ENCODE measurements at regions not wholly inside any gene's neighbourhood (a gene's known extent, or its start where the extent isn't known, plus 50 kb on each side); places are given as distances from the start of the nearest gene placed in this dataset.

DNA sequence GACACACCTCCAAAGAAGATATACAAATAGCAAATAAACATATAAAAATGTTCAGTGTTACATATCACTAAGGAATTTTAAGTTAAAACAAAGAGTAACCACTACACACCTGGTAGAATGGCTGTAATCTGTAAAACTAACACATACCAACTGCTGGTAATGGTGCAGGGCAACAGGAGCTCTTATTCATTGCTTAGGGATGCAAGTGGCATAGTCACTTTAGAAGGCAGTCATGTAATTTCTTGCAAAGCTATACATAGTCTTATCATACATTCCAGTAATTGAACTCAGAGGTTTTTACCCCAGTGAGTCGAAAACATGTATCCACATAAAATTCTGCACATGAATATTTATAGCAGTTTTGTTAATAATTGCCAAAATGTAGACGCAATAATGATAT lies 906.8 kb upstream of the CITED2 start:
- DNase-seq, result no peak
- Histone ChIP-seq H3K9me3 (no peaks in the 10 kb centered on the region), H3K36me3 (no peaks in the 10 kb centered on the region), H3K27ac (no peak overlapping the region), H3K4me3 (no peak overlapping the region), H3K4me1 (peaks cover 0 to 8% of the 10 kb centered on the region in 2 donors), H3K27me3 (no peaks in the 10 kb centered on the region)
- in situ Hi-C loops (cut with MboI; ENCODE audit: low sequenced_read_pairs in 4 of 4), result no loop called here
- intact Hi-C loops (cut with DNase I; ENCODE audit: low total_unique reads), result no loop called here
- ATAC-seq, result no peak
- no peak for TF ChIP-seq POLR2A (IDR thresholded peaks at IDR 0.05)
- TF ChIP-seq, protein P1, sequence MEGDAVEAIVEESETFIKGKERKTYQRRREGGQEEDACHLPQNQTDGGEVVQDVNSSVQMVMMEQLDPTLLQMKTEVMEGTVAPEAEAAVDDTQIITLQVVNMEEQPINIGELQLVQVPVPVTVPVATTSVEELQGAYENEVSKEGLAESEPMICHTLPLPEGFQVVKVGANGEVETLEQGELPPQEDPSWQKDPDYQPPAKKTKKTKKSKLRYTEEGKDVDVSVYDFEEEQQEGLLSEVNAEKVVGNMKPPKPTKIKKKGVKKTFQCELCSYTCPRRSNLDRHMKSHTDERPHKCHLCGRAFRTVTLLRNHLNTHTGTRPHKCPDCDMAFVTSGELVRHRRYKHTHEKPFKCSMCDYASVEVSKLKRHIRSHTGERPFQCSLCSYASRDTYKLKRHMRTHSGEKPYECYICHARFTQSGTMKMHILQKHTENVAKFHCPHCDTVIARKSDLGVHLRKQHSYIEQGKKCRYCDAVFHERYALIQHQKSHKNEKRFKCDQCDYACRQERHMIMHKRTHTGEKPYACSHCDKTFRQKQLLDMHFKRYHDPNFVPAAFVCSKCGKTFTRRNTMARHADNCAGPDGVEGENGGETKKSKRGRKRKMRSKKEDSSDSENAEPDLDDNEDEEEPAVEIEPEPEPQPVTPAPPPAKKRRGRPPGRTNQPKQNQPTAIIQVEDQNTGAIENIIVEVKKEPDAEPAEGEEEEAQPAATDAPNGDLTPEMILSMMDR (IDR thresholded peaks at IDR 0.05 in 4 of 5, conservative IDR thresholded peaks at IDR 0.05 in 1 of 5), result no peak

DNA sequence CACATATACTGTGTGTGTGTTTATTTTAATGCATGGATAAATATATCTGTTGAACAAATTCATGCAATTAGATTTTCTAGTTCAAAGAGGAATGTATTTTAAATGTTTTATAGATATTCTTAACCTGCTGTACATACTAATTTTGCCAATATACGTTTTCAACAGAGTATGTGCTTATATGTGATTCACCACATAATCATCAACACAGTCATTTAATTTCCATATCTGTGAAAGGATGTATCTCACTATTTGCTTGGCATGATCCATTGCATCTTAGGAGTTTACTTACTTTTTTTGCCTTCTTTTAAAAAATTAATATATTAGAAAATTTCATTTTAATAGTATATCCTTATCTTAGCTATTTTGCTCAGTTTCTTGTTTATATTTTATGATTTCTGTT lies 902.3 kb upstream of the CITED2 start:
- TF ChIP-seq POLR2A (IDR thresholded peaks at IDR 0.05), result no peak
- TF ChIP-seq, protein P1 (IDR thresholded peaks at IDR 0.05 in 4 of 5, conservative IDR thresholded peaks at IDR 0.05 in 1 of 5), result no peak
- in situ Hi-C loops (cut with MboI; ENCODE audit: low sequenced_read_pairs in 4 of 4), result no loop called here
- Histone ChIP-seq H3K27ac (no peak overlapping the region), H3K4me3 (no peak overlapping the region), H3K9me3 (no peaks in the 10 kb centered on the region), H3K36me3 (no peaks in the 10 kb centered on the region), H3K4me1 (peaks cover 0 to 5% of the 10 kb centered on the region in 2 donors), H3K27me3 (no peaks in the 10 kb centered on the region)
- intact Hi-C loops (cut with DNase I; ENCODE audit: low total_unique reads), result no loop called here
- DNase-seq, result no peak
- no peak for ATAC-seq

DNA sequence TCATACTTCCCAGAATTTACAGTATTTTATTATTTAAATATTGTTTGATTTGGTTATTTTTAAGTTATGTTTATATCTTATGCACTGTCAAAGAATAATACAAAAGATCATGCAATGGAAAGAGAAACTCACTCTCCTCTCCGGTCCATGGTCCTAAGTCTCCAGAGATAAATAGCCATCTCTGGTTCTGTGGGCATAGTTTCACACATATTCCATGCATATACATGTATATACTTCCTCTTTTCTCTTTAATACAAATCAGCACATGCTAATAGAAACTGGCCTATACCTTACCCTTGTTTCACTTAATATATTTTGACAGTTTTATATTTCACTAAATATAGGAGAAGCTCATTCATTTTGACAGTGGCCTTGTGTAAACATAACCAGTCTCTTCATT lies 901.7 kb upstream of the CITED2 start:
- in situ Hi-C loops (cut with MboI; ENCODE audit: low sequenced_read_pairs in 4 of 4), result no loop called here
- DNase-seq, result no peak

DNA sequence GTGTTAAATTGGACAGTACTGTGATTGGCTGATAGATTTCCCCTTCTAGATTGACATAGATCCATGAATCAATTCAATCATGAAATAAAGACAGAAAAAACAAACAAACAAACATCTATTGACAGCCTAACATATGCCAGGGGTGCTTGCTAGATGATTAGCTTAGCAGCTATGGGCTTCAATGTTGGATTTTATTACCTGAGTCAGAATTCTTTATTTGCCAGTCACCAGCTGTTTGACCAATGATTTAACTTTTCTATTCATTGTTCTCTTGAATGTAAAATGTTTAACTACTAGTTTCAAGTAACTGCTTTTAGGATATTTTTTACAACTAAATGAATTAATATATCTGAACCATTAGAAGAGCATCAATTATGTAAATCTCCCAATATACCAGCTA lies 901.3 kb upstream of the CITED2 start:
- ATAC-seq (no peak), DNase-seq (no peak)
- no peaks in the 10 kb centered on the region for H3K9me3 ChIP-seq
- in situ Hi-C loops (cut with MboI; ENCODE audit: low sequenced_read_pairs in 4 of 4) (no loop called here), intact Hi-C loops (cut with DNase I; ENCODE audit: low total_unique reads) (no loop called here)
- peaks cover 0 to 10% of the 10 kb centered on the region in 2 donors for H3K4me1 ChIP-seq
- TF ChIP-seq POLR2A (IDR thresholded peaks at IDR 0.05), result no peak
- TF ChIP-seq, protein P1 (IDR thresholded peaks at IDR 0.05 in 4 of 5, conservative IDR thresholded peaks at IDR 0.05 in 1 of 5), result no peak
- H3K4me3 ChIP-seq, result no peak overlapping the region
- no peaks in the 10 kb centered on the region for H3K27me3 ChIP-seq
- H3K36me3 ChIP-seq, result no peaks in the 10 kb centered on the region
- no peak overlapping the region for H3K27ac ChIP-seq

More for the DNA sequence above, 901.7 kb upstream of the CITED2 start:
- H3K27ac ChIP-seq, result no peak overlapping the region
- no peak for ATAC-seq
- H3K36me3 ChIP-seq, result no peaks in the 10 kb centered on the region
- H3K9me3 ChIP-seq, result no peaks in the 10 kb centered on the region
- H3K27me3 ChIP-seq, result no peaks in the 10 kb centered on the region
- intact Hi-C loops (cut with DNase I; ENCODE audit: low total_unique reads), result no loop called here
- no peak overlapping the region for H3K4me3 ChIP-seq
- TF ChIP-seq POLR2A (IDR thresholded peaks at IDR 0.05), result no peak
- TF ChIP-seq, protein P1 (IDR thresholded peaks at IDR 0.05 in 4 of 5, conservative IDR thresholded peaks at IDR 0.05 in 1 of 5), result no peak
- peaks cover 0 to 10% of the 10 kb centered on the region in 2 donors for H3K4me1 ChIP-seq

DNA sequence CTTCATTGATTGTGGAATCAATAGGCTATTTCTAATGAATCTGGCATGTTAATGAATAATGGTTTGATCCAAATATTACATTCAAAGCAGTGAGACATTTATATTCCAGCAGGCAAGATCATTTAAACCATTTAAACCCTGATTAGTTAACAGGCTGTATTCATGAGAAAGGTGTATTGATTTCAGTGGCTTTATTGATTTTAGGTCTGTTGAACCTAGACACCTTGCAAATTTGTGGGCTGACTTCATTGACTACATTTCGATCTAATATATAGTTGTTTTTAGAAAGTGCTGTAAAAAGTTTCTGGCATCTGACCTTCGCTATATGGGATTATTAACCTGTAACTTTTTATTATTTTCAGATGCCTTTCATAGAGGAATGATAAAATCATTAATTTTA lies 900.1 kb upstream of the CITED2 start:
- ATAC-seq, result no peak
- TF ChIP-seq POLR2A (IDR thresholded peaks at IDR 0.05), result no peak
- TF ChIP-seq, protein P1 (IDR thresholded peaks at IDR 0.05 in 4 of 5, conservative IDR thresholded peaks at IDR 0.05 in 1 of 5), result no peak

More for the DNA sequence above, 900.1 kb upstream of the CITED2 start:
- intact Hi-C loops (cut with DNase I; ENCODE audit: low total_unique reads) (no loop called here), in situ Hi-C loops (cut with MboI; ENCODE audit: low sequenced_read_pairs in 4 of 4) (no loop called here)
- no peak for DNase-seq
- Histone ChIP-seq H3K4me3 (no peak overlapping the region), H3K27me3 (no peaks in the 10 kb centered on the region), H3K9me3 (no peaks in the 10 kb centered on the region), H3K27ac (no peak overlapping the region), H3K4me1 (peaks cover 0 to 12% of the 10 kb centered on the region in 2 donors), H3K36me3 (no peaks in the 10 kb centered on the region)
